Nephron progenitor cell (in vitro differentiated cells): ENCODE measurements at regions not wholly inside any gene's neighbourhood (a gene's known extent, or its start where the extent isn't known, plus 50 kb on each side); places are given as distances from the start of the nearest gene placed in this dataset.

ENCODE experiments used
- DNase-seq: peaks from one replicate; pipeline ENCODE4 v3.0.0; 2021
- H3K27ac Mint-ChIP-seq: 2 replicates; pipeline ENCODE4 v1.8.0; 2021; ENCODE audit warnings: mild to moderate bottlenecking, moderate library complexity, mixed read lengths
- H3K27me3 Mint-ChIP-seq: 2 replicates; pipeline ENCODE4 v1.8.0; 2021; ENCODE audit warnings: mild to moderate bottlenecking, low read depth, mixed read lengths; ENCODE audit not compliant: poor library complexity
- H3K36me3 Mint-ChIP-seq: 2 replicates; pipeline ENCODE4 v1.8.0; 2021; ENCODE audit warnings: low read depth, mixed read lengths
- H3K4me1 Mint-ChIP-seq: 2 replicates; pipeline ENCODE4 v1.8.0; 2021; ENCODE audit warnings: mixed read lengths
- H3K4me3 Mint-ChIP-seq: 2 replicates; pipeline ENCODE4 v1.8.0; 2021; ENCODE audit warnings: mild to moderate bottlenecking, moderate library complexity, mixed read lengths
- H3K9me3 Mint-ChIP-seq: 2 replicates; pipeline ENCODE4 v1.8.0; 2021; ENCODE audit warnings: mild to moderate bottlenecking, moderate library complexity, mixed read lengths
- TF ChIP-seq, protein P1 (sequence below): fragments of 200-600 bp; sonication (generic); IDR thresholded peaks from 2 replicates; pipeline ENCODE4 v1.5.0; 2021; ENCODE audit warnings: antibody characterized with exemption

- Mint-ChIP-seq H3K4me1 (no peaks in the 10 kb centered on the region), H3K27ac (no peak overlapping the region), H3K36me3 (no peaks in the 10 kb centered on the region), H3K27me3 (peaks cover 7% of the 10 kb centered on the region), H3K9me3 (peaks cover 7% of the 10 kb centered on the region), H3K4me3 (no peak overlapping the region)
- TF ChIP-seq, protein P1, sequence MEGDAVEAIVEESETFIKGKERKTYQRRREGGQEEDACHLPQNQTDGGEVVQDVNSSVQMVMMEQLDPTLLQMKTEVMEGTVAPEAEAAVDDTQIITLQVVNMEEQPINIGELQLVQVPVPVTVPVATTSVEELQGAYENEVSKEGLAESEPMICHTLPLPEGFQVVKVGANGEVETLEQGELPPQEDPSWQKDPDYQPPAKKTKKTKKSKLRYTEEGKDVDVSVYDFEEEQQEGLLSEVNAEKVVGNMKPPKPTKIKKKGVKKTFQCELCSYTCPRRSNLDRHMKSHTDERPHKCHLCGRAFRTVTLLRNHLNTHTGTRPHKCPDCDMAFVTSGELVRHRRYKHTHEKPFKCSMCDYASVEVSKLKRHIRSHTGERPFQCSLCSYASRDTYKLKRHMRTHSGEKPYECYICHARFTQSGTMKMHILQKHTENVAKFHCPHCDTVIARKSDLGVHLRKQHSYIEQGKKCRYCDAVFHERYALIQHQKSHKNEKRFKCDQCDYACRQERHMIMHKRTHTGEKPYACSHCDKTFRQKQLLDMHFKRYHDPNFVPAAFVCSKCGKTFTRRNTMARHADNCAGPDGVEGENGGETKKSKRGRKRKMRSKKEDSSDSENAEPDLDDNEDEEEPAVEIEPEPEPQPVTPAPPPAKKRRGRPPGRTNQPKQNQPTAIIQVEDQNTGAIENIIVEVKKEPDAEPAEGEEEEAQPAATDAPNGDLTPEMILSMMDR, result no peak
- DNase-seq, result no peak
These were observed 377.1 kb upstream of the ISX start for GRCh38 chr22:34688825-34689224.

DNA sequence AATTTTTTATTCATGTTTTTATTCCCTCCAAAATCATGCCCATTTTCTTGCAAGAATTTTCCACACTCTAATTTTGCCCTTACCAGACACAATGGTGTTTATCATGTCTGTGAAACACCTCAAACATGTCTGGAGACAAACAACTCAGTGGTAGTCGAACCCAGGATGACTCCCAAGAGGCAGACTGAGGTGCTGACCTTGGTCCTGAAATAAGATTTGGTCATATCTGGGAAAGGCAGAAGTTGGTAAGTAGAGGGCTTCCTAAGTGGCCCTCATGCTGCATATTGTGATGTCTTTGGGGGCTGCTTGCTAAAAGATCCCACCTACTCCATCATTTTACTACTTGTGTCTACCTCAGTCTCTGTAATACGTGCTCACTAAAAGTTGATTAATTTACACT, 369.4 kb upstream of the ISX start:
- no peaks in the 10 kb centered on the region for H3K9me3 Mint-ChIP-seq
- DNase-seq, result peak; percentile 51
- H3K36me3 Mint-ChIP-seq, result no peaks in the 10 kb centered on the region
- peaks cover 18% of the 10 kb centered on the region for H3K27me3 Mint-ChIP-seq
- no peaks in the 10 kb centered on the region for H3K4me1 Mint-ChIP-seq
- no peak overlapping the region for H3K4me3 Mint-ChIP-seq
- no peak overlapping the region for H3K27ac Mint-ChIP-seq
- TF ChIP-seq, protein P1, result no peak

DNA sequence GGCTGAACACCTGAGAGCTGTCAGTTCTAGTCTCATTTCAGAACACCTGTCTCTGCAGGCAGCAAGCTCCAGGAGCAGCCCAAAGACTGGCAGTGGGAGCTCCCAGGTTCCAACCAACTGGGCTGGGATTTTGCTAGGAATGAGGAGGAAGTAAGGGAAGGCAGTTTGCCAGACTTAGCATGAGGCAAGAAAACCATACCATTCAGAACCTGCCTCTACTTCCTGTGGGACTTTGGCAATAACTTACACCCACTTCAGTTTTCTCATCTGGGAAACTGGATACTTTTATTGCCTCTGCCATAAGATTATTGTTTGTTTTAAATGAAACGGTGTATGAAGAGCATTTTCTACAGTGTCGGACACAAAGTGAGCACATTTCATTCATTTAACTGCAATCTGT, 363.7 kb upstream of the ISX start:
- H3K4me1 Mint-ChIP-seq, result no peaks in the 10 kb centered on the region
- no peak overlapping the region for H3K27ac Mint-ChIP-seq
- H3K36me3 Mint-ChIP-seq, result no peaks in the 10 kb centered on the region
- DNase-seq, result no peak
- TF ChIP-seq, protein P1, result no peak
- H3K9me3 Mint-ChIP-seq, result no peaks in the 10 kb centered on the region
- H3K27me3 Mint-ChIP-seq, result peaks cover 13% of the 10 kb centered on the region
- H3K4me3 Mint-ChIP-seq, result no peak overlapping the region

- no peaks in the 10 kb centered on the region for H3K36me3 Mint-ChIP-seq
- H3K9me3 Mint-ChIP-seq, result no peaks in the 10 kb centered on the region
- TF ChIP-seq, protein P1, result no peak
- no peak overlapping the region for H3K4me3 Mint-ChIP-seq
- no peaks in the 10 kb centered on the region for H3K4me1 Mint-ChIP-seq
- H3K27ac Mint-ChIP-seq, result no peak overlapping the region
- peaks cover 30% of the 10 kb centered on the region for H3K27me3 Mint-ChIP-seq
- no peak for DNase-seq
These were observed 356.3 kb upstream of the ISX start for GRCh38 chr22:34709641-34710040.

GRCh38 chr22:34722901-34723300, 343.1 kb upstream of the ISX start:
- Mint-ChIP-seq H3K4me1 (peaks cover 4% of the 10 kb centered on the region), H3K36me3 (no peaks in the 10 kb centered on the region), H3K27ac (no peak overlapping the region), H3K4me3 (no peak overlapping the region), H3K9me3 (peaks cover 42% of the 10 kb centered on the region), H3K27me3 (peaks cover 13% of the 10 kb centered on the region)
- TF ChIP-seq, protein P1, result no peak
- no peak for DNase-seq

DNA sequence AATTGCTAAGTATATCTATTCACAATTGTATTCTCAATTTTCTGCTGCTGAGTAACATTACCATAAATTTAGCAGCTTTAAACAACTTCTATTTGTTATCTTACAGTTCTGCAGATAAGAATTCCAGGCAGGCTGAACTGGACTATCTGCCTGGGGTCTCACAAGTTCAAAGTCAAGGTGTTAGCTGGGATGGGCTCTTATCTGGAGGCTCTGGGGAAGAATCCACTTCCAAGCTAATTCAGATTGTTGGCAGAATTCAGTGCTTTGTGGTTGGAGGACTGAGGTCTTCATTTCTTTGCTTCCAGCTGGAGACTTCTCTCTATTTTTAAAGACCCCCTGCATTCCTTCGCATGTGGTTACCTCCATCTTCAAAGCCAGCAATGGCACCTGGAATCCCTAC, 329.9 kb upstream of the ISX start:
- TF ChIP-seq, protein P1, result no peak
- no peak for DNase-seq
- H3K9me3 Mint-ChIP-seq, result peaks cover 5% of the 10 kb centered on the region

More for the DNA sequence above, 329.9 kb upstream of the ISX start:
- no peak overlapping the region for H3K4me3 Mint-ChIP-seq
- H3K27me3 Mint-ChIP-seq, result peaks cover 8% of the 10 kb centered on the region
- H3K27ac Mint-ChIP-seq, result no peak overlapping the region
- no peaks in the 10 kb centered on the region for H3K4me1 Mint-ChIP-seq
- H3K36me3 Mint-ChIP-seq, result no peaks in the 10 kb centered on the region
